ENCODE measurements at regions not wholly inside any gene's neighbourhood (a gene's known extent, or its start where the extent isn't known, plus 50 kb on each side); places are given as distances from the start of the nearest gene placed in this dataset.

DNA sequence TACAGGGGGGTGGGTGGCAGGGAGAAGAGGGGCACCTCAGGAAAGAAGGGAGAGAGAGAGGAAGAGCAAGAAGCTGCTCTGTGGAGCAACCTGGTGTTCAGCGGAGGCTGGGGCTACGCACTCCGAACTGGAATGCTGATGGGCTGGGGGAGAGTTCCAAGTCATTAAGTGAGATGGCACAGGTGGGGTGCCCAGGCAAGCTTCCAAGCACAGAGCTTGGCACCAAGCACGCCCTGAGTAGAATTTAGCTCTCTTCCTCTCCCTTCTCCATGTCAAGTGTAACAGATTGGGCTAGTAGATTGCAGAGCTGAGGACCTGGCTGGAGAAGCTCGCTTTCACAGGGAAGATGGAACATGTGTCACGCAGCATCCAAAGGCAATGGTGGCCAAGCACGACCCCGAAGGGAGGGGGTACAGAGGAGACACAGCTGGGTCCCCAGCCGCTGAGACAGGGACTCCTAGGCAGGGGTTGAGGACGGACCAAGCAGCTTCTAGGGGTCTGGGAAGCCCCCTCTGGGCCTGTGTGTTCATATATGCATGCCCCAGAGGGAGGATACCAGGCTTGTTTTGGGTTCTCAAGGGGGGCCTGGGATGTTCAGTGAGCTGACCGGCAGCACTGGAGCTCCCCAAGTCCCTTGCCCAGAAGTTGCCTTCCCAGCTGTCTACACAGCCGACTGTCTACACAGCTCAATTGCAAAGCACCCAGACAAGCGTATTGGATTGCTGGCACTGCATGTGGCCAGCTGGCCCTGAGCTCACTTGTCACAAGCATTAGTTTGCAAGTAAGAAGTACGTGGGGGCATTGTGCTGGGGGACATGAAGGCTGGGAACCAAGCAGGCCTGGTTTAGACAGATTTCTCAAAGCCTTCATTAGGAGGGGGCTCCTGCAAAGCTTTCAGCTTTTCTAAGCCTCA, 247.8 kb downstream of the ENGASE start:
- TF ChIP-seq, protein P1, sequence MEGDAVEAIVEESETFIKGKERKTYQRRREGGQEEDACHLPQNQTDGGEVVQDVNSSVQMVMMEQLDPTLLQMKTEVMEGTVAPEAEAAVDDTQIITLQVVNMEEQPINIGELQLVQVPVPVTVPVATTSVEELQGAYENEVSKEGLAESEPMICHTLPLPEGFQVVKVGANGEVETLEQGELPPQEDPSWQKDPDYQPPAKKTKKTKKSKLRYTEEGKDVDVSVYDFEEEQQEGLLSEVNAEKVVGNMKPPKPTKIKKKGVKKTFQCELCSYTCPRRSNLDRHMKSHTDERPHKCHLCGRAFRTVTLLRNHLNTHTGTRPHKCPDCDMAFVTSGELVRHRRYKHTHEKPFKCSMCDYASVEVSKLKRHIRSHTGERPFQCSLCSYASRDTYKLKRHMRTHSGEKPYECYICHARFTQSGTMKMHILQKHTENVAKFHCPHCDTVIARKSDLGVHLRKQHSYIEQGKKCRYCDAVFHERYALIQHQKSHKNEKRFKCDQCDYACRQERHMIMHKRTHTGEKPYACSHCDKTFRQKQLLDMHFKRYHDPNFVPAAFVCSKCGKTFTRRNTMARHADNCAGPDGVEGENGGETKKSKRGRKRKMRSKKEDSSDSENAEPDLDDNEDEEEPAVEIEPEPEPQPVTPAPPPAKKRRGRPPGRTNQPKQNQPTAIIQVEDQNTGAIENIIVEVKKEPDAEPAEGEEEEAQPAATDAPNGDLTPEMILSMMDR (conservative IDR thresholded peaks at IDR 0.05): no peak
- TF ChIP-seq ZFX (IDR thresholded peaks at IDR 0.05): no peak

All from C4-2B (cell line).